ENCODE measurements at regions not wholly inside any gene's neighbourhood (a gene's known extent, or its start where the extent isn't known, plus 50 kb on each side); places are given as distances from the start of the nearest gene placed in this dataset. TPM values are rescaled to one million over a fixed set of nuclear protein-coding genes. Genes with fewer than 3 reads are reported as not detected.

DNA sequence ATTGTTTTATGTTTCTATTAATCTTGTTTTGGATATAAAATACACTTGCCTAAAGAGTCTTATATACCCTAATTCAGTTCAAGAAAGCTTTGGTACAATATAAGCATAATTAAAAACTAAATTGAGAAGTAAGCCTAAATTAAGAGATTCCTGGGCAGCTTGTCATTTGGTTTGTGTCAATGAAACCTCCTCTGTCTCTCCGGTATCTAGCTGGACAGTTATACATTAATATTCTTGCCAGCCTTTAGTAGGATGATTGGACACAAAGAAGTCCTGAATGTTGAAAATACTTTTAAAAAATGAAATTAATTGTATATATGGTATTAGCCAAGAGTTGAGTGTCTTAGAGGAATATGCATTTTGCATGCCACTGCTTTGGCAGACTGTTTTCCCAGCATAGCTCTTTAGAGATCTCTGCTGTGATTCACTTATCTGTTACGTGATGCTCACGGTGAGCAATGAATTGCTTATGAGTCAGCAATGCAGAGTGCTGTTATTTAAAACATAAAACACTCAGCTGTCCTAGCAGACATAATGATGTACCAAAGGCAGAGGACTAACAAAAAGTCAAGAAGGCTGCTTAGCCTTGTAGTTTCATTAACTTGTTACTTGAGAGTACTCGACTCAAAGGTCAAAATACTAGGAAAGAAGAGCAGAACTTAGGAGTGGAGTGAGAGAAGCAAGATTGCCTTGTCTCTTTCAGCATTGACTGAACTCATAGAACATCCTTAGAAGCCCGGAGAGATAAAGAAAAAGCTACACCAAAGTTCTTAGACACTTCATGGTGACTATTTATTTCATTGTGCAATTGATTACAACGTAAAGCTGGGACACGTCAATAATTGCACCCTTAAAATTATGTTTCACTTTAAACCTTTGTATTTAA lies 1296.1 kb upstream of the PCDH7 start:
- H3K4me2 ChIP-seq (ENCODE audit: low read depth, low read length, poor library complexity, severe bottlenecking), result no peak overlapping the region
- no peaks in the 10 kb centered on the region for H4K20me1 ChIP-seq (ENCODE audit: insufficient read depth, low read depth, low read length)
- peaks cover 22% of the 10 kb centered on the region for H3K9me3 ChIP-seq (ENCODE audit: low read length)
- no peak overlapping the region for H3K9ac ChIP-seq (ENCODE audit: low read length)
- no peaks in the 10 kb centered on the region for H3K79me2 ChIP-seq (ENCODE audit: low read length)
- no peak overlapping the region for H3K27ac ChIP-seq (ENCODE audit: low read length)
- DNase-seq, result no peak
- H3K4me3 ChIP-seq (ENCODE audit: low read length), result no peak overlapping the region
- no peaks in the 10 kb centered on the region for H3K27me3 ChIP-seq (ENCODE audit: low read length)
- H3K36me3 ChIP-seq (ENCODE audit: insufficient read depth, low read length), result no peaks in the 10 kb centered on the region
- H3K4me1 ChIP-seq (ENCODE audit: low read length), result no peaks in the 10 kb centered on the region
- no peak overlapping the region for H2AFZ ChIP-seq (ENCODE audit: low read length)
- H3K9me2 ChIP-seq (replicated peaks; ENCODE audit: insufficient read depth, low read length), result no peaks in the 10 kb centered on the region

DNA sequence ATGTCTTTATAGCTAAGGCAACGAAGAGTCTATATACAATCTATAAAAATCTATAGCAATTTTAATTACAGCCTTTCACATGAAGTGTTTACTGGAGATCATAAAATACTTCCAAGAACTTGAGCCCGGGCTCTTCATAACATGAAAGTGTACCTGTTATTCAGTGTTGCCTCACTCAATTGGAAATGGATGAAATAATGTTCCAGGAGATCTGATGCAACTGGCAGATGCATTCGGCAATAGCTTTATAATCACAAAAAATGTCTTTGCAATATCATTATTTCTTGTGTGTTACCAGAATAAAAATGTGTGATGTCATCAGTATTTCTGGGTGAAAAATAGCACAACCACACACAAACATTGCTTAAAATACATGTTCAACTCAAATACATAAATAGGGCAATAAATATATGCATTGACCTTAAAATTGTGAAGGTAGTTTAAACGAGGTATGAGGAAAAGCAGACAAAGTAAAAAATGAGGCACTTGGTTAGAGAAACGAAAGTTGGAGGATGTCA lies 1266.8 kb upstream of the PCDH7 start:
- Histone ChIP-seq H3K79me2 (ENCODE audit: low read length) (no peaks in the 10 kb centered on the region), H2AFZ (ENCODE audit: low read length) (no peak overlapping the region), H3K4me3 (ENCODE audit: low read length) (no peak overlapping the region), H3K9ac (ENCODE audit: low read length) (no peak overlapping the region), H3K4me2 (ENCODE audit: low read depth, low read length, poor library complexity, severe bottlenecking) (no peak overlapping the region), H3K9me2 (replicated peaks; ENCODE audit: insufficient read depth, low read length) (no peaks in the 10 kb centered on the region), H3K9me3 (ENCODE audit: low read length) (peaks cover 17% of the 10 kb centered on the region), H3K36me3 (ENCODE audit: insufficient read depth, low read length) (no peaks in the 10 kb centered on the region), H3K4me1 (ENCODE audit: low read length) (no peaks in the 10 kb centered on the region), H3K27ac (ENCODE audit: low read length) (no peak overlapping the region), H3K27me3 (ENCODE audit: low read length) (no peaks in the 10 kb centered on the region), H4K20me1 (ENCODE audit: insufficient read depth, low read depth, low read length) (no peaks in the 10 kb centered on the region)
- DNase-seq, result no peak

DNA sequence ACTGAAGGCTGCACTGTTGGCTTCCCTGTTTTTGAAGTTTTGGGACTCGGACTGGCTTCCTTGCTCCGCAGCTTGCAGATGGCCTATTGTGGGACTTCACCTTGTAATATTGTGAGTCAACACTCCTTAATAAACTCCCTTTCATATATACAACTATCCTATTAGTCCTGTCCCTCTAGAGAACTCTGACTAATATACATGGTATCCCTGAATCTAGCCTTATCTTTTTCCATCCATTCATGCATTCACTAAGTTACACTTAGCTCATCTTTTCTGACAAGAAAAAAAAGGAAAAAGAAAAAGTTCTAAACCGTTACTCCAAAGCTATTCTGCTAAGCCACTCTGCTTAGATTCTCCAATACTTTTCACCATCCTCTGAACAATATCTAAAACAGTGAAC lies 1260.2 kb upstream of the PCDH7 start:
- DNase-seq, result no peak
- Histone ChIP-seq H4K20me1 (ENCODE audit: insufficient read depth, low read depth, low read length) (no peaks in the 10 kb centered on the region), H3K9me3 (ENCODE audit: low read length) (peaks cover 32% of the 10 kb centered on the region), H3K4me1 (ENCODE audit: low read length) (no peaks in the 10 kb centered on the region), H3K9me2 (replicated peaks; ENCODE audit: insufficient read depth, low read length) (no peaks in the 10 kb centered on the region), H3K4me2 (ENCODE audit: low read depth, low read length, poor library complexity, severe bottlenecking) (no peak overlapping the region), H3K4me3 (ENCODE audit: low read length) (no peak overlapping the region), H3K27me3 (ENCODE audit: low read length) (no peaks in the 10 kb centered on the region), H3K36me3 (ENCODE audit: insufficient read depth, low read length) (no peaks in the 10 kb centered on the region), H3K27ac (ENCODE audit: low read length) (no peak overlapping the region), H3K79me2 (ENCODE audit: low read length) (no peaks in the 10 kb centered on the region), H3K9ac (ENCODE audit: low read length) (no peak overlapping the region), H2AFZ (ENCODE audit: low read length) (no peak overlapping the region)

DNA sequence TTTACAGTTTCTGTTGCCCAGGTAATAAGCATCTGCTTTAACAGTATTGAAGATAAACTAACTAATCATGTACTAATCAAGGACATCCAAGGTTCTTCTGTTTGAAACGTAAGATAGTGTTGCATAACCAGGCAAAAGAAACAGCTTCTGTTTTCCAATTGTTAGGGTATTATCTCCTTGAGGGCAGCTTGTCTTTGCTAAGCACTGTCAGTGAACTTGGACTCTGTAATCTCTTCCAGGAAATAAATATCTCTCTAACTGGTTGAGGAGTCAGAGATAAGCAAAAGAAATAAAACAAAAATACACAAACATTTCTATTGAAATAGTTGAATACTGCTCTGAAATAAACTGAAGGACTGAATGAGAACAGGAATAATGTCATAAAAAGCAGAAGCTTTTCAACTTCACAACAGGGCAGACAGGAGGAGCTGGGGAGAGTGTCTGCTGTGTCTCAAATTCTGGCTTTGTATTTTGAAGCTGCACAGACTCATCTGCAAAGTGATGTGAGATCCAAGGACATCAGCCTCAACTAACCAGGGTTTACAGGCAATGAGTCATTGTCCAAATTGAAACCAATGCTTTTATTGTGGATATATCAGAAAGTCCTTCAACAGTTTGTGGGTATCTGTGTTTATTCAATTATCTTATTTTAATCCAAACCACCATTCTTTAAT lies 1253.0 kb upstream of the PCDH7 start:
- no peaks in the 10 kb centered on the region for H3K4me1 ChIP-seq (ENCODE audit: low read length)
- no peaks in the 10 kb centered on the region for H3K36me3 ChIP-seq (ENCODE audit: insufficient read depth, low read length)
- DNase-seq, result no peak
- H3K4me3 ChIP-seq (ENCODE audit: low read length), result no peak overlapping the region
- no peaks in the 10 kb centered on the region for H3K79me2 ChIP-seq (ENCODE audit: low read length)
- H3K9me2 ChIP-seq (replicated peaks; ENCODE audit: insufficient read depth, low read length), result no peaks in the 10 kb centered on the region
- H3K27me3 ChIP-seq (ENCODE audit: low read length), result no peaks in the 10 kb centered on the region
- H3K4me2 ChIP-seq (ENCODE audit: low read depth, low read length, poor library complexity, severe bottlenecking), result no peak overlapping the region
- no peak overlapping the region for H3K27ac ChIP-seq (ENCODE audit: low read length)
- H2AFZ ChIP-seq (ENCODE audit: low read length), result no peak overlapping the region
- no peaks in the 10 kb centered on the region for H4K20me1 ChIP-seq (ENCODE audit: insufficient read depth, low read depth, low read length)
- H3K9ac ChIP-seq (ENCODE audit: low read length), result no peak overlapping the region
- H3K9me3 ChIP-seq (ENCODE audit: low read length), result peaks cover 45% of the 10 kb centered on the region

Small RNA genes lying in the stretch of these regions (small RNA-seq; reads per million reads assigned to genes)
- not detected for gene RF00019
- not detected for gene RN7SL101P

All from Karpas-422 (cell line).